PC-9 (cell line): ENCODE measurements at regions not wholly inside any gene's neighbourhood (a gene's known extent, or its start where the extent isn't known, plus 50 kb on each side); places are given as distances from the start of the nearest gene placed in this dataset.

Source experiments
- EZH2 ChIP-seq: fragments of 200-600 bp; sonication (generic); IDR thresholded peaks from 2 replicates; pipeline ENCODE4 v1.8.0; 2017; ENCODE audit warnings: antibody characterized with exemption, low read depth
- TF ChIP-seq, protein P1 (sequence below): fragments of 200-600 bp; sonication (generic); conservative IDR thresholded peaks from 2 replicates; pipeline ENCODE4 v1.6.1; 2017; ENCODE audit warnings: mixed run types, antibody characterized with exemption, mild to moderate bottlenecking, moderate library complexity

DNA sequence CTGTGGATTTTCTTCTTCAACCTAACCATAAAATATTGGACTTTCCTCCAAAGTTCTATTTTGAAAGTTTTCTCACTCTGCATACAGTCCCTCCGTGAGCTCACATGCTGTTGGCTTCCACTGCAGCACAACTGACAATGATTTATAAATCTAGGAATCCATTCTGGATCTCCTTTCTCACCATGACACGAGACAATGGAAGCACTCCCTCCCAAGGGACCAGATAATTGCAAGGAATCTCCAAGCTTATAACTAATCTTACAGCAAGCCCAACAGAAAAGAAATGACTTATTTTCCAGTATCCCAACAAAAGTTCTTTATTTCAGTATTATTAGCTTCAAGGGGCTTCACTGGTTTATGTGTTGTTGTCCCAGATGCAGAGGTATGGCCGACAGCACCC lies 729.0 kb downstream of the RFPL4B start:
- TF ChIP-seq, protein P1, sequence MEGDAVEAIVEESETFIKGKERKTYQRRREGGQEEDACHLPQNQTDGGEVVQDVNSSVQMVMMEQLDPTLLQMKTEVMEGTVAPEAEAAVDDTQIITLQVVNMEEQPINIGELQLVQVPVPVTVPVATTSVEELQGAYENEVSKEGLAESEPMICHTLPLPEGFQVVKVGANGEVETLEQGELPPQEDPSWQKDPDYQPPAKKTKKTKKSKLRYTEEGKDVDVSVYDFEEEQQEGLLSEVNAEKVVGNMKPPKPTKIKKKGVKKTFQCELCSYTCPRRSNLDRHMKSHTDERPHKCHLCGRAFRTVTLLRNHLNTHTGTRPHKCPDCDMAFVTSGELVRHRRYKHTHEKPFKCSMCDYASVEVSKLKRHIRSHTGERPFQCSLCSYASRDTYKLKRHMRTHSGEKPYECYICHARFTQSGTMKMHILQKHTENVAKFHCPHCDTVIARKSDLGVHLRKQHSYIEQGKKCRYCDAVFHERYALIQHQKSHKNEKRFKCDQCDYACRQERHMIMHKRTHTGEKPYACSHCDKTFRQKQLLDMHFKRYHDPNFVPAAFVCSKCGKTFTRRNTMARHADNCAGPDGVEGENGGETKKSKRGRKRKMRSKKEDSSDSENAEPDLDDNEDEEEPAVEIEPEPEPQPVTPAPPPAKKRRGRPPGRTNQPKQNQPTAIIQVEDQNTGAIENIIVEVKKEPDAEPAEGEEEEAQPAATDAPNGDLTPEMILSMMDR, result no peak
- no peak for TF ChIP-seq EZH2
